Upper lobe of left lung (tissue), 6 donors: ENCODE measurements at regions not wholly inside any gene's neighbourhood (a gene's known extent, or its start where the extent isn't known, plus 50 kb on each side); places are given as distances from the start of the nearest gene placed in this dataset.

ENCODE experiments used
- ATAC-seq, 2 donors: fragments of 200-7000 bp; cut with Tn5 transposase; one replicate each; pipeline ENCODE4 v1.9.1; 2022; ENCODE audit warnings: mild to moderate bottlenecking in 2 of 2, moderate library complexity in 2 of 2; ENCODE audit not compliant: low FRiP score in 2 of 2
- DNase-seq, 2 donors: peaks; one replicate each; pipeline ENCODE4 v3.0.0-alpha.2; 2019 to 2020
- H3K27ac ChIP-seq, 4 donors: fragments of 200-600 bp; sonication (generic); one replicate each; pipeline ENCODE4 v1.5.1; 2016 to 2019
- H3K27me3 ChIP-seq, 4 donors: fragments of 200-600 bp; sonication (generic); one replicate each; pipeline ENCODE4 v1.5.1; 2017 to 2019
- H3K36me3 ChIP-seq, 4 donors: fragments of 200-600 bp; sonication (generic); one replicate each; pipeline ENCODE4 v1.5.1; 2016 to 2019
- H3K4me1 ChIP-seq, 4 donors: fragments of 200-600 bp; sonication (generic); one replicate each; pipeline ENCODE4 v1.5.1; 2018 to 2019
- H3K4me3 ChIP-seq, 4 donors: fragments of 200-600 bp; sonication (generic); one replicate each; pipeline ENCODE4 v1.5.1; 2017 to 2019; ENCODE audit warnings: mild to moderate bottlenecking in 2 of 4, moderate library complexity in 1 of 4
- H3K9me3 ChIP-seq, 4 donors: fragments of 200-600 bp; sonication (generic); one replicate each; pipeline ENCODE4 v1.5.1; 2018 to 2019
- EP300 ChIP-seq, 4 donors: sonication (generic); formaldehyde crosslinking; IDR thresholded peaks; one replicate each; pipeline ENCODE4 v1.5.1; 2017; ENCODE audit warnings: antibody characterized with exemption in 4 of 4, control low read depth in 2 of 4
- POLR2A ChIP-seq, 4 donors: fragments of 450-650 bp; IDR thresholded peaks; one replicate each; pipeline ENCODE4 v1.5.1; 2016 to 2017; ENCODE audit warnings: antibody characterized with exemption in 4 of 4, mild to moderate bottlenecking in 2 of 4
- POLR2AphosphoS5 ChIP-seq, 2 donors: sonication (generic); formaldehyde crosslinking; IDR thresholded peaks; one replicate each; pipeline ENCODE4 v1.5.1; 2017; ENCODE audit warnings: antibody characterized with exemption in 2 of 2
- WGBS, 2 donors: methylation state at CpG; one replicate each; pipeline ENCODE4 v1.1.5; 2017 to 2018; 5-methylcytosine and 5-hydroxymethylcytosine counted together
- TF ChIP-seq, protein P1 (sequence below), 6 experiments: fragments of 450-650 bp in 4 of 6; fragments of 200-600 bp in 2 of 6; sonication (generic) in 2 of 6; IDR thresholded peaks; one replicate each; pipeline ENCODE4 v1.5.1; 2016 to 2019; ENCODE audit warnings: antibody characterized with exemption in 6 of 6
- donor health status: DM: no; HTN: no; CAD: no; lungs with moderate emphysema.
- donor health status: DM: no; HTN: yes; CAD: no; lungs with severe emphysema.

DNA sequence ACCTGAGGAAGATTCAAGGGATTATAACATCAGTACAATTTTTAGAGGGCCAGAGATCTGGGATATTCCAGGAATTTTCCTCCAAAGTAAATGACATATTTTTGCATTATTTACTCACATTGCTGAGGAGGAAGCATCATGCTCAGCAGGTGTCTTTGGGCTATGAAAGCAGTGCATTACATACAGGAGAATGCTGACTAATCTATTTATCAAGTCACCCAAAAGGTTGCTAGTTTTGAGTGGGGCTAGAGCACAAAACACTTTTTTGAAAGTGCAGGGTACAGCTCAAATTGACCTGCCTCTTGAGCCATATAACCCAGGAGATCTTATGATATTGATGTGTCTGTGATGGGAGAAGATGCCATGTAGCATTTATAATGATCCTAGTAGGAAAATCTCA lies 603.1 kb downstream of the POM121L12 start:
- peaks cover 0 to 20% (median 0%) of the 10 kb centered on the region in 4 donors for H3K9me3 ChIP-seq
- no peaks in the 10 kb centered on the region for H3K27me3 ChIP-seq
- no peak overlapping the region for H3K27ac ChIP-seq
- TF ChIP-seq POLR2A (IDR thresholded peaks at IDR 0.05) (no peak), EP300 (IDR thresholded peaks at IDR 0.05) (no peak), POLR2AphosphoS5 (IDR thresholded peaks at IDR 0.05) (no peak)
- TF ChIP-seq, protein P1, sequence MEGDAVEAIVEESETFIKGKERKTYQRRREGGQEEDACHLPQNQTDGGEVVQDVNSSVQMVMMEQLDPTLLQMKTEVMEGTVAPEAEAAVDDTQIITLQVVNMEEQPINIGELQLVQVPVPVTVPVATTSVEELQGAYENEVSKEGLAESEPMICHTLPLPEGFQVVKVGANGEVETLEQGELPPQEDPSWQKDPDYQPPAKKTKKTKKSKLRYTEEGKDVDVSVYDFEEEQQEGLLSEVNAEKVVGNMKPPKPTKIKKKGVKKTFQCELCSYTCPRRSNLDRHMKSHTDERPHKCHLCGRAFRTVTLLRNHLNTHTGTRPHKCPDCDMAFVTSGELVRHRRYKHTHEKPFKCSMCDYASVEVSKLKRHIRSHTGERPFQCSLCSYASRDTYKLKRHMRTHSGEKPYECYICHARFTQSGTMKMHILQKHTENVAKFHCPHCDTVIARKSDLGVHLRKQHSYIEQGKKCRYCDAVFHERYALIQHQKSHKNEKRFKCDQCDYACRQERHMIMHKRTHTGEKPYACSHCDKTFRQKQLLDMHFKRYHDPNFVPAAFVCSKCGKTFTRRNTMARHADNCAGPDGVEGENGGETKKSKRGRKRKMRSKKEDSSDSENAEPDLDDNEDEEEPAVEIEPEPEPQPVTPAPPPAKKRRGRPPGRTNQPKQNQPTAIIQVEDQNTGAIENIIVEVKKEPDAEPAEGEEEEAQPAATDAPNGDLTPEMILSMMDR (IDR thresholded peaks at IDR 0.05), result no peak
- no peaks in the 10 kb centered on the region for H3K36me3 ChIP-seq
- H3K4me1 ChIP-seq, result no peaks in the 10 kb centered on the region
- no peak overlapping the region for H3K4me3 ChIP-seq
- ATAC-seq, result no peak
- DNase-seq, result no peak

DNA sequence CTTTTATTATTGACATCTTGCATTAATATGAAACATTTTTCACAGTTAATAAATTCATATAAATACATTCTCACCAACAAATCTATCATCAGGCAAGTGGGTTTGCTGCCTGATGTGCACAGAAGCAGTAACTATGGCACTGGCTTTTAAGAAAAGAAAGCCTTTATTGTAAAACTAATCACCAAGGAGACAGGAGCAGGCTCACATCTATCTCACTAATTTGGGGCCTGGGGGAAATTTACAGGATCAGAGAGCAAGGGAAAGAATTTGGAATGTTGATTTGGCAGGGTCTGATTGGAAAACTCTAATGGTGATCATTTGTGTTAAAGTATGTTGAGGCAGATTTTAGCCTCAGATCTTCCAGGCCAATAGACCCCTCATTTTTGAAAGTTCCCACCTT lies 605.7 kb downstream of the POM121L12 start:
- no peak overlapping the region for H3K27ac ChIP-seq
- ATAC-seq, result no peak
- TF ChIP-seq POLR2AphosphoS5 (IDR thresholded peaks at IDR 0.05) (no peak), EP300 (IDR thresholded peaks at IDR 0.05) (no peak), POLR2A (IDR thresholded peaks at IDR 0.05) (no peak)
- TF ChIP-seq, protein P1 (IDR thresholded peaks at IDR 0.05), result no peak
- DNase-seq, result no peak
- no peak overlapping the region for H3K4me3 ChIP-seq
- no peaks in the 10 kb centered on the region for H3K36me3 ChIP-seq
- no peaks in the 10 kb centered on the region for H3K4me1 ChIP-seq
- H3K27me3 ChIP-seq, result no peaks in the 10 kb centered on the region
- peaks cover 0 to 7% (median 0%) of the 10 kb centered on the region in 4 donors for H3K9me3 ChIP-seq

DNA sequence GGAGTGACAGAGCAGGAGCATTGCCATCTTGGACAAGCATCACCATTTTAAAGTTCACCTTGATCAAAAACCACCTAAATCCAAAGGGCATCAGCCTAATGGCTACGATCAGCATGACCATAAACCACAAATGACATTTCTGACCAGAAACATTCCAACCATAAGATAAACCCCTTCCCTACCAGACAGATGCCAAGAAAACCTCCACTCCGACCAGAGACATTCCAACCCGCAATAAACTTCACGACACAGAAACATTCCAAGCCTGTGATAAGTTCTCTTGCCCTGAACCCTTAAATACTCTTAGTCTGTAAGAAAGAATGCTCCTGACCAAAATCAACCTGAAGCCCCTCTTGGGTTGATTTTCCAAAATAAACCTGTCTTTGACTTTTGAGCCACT lies 606.9 kb downstream of the POM121L12 start:
- H3K9me3 ChIP-seq, result no peaks in the 10 kb centered on the region
- DNase-seq, result no peak
- 82 to 84% methylated on average over 4 of the region's 4 CpGs for WGBS, 2 donors
- H3K4me1 ChIP-seq, result no peaks in the 10 kb centered on the region
- no peaks in the 10 kb centered on the region for H3K36me3 ChIP-seq
- H3K27ac ChIP-seq, result no peak overlapping the region
- ATAC-seq, result no peak
- no peak overlapping the region for H3K4me3 ChIP-seq
- TF ChIP-seq, protein P1 (IDR thresholded peaks at IDR 0.05), result no peak
- no peak for TF ChIP-seq POLR2A (IDR thresholded peaks at IDR 0.05)
- TF ChIP-seq EP300 (IDR thresholded peaks at IDR 0.05), result no peak
- no peak for TF ChIP-seq POLR2AphosphoS5 (IDR thresholded peaks at IDR 0.05)
- no peaks in the 10 kb centered on the region for H3K27me3 ChIP-seq

GRCh38 chr7:53642866-53643265 lies 607.4 kb downstream of the POM121L12 start:
- Histone ChIP-seq H3K27ac (no peak overlapping the region), H3K9me3 (no peaks in the 10 kb centered on the region), H3K4me3 (no peak overlapping the region), H3K27me3 (no peaks in the 10 kb centered on the region), H3K36me3 (no peaks in the 10 kb centered on the region), H3K4me1 (no peaks in the 10 kb centered on the region)
- 62 to 72% methylated on average over 2 of the region's 2 CpGs for WGBS, 2 donors
- no peak for ATAC-seq
- DNase-seq, result no peak
- TF ChIP-seq POLR2AphosphoS5 (IDR thresholded peaks at IDR 0.05) (no peak), EP300 (IDR thresholded peaks at IDR 0.05) (no peak), POLR2A (IDR thresholded peaks at IDR 0.05) (no peak)
- TF ChIP-seq, protein P1 (IDR thresholded peaks at IDR 0.05), result no peak

GRCh38 chr7:53656881-53657280 lies 621.4 kb downstream of the POM121L12 start:
- TF ChIP-seq EP300 (IDR thresholded peaks at IDR 0.05), result no peak
- TF ChIP-seq POLR2AphosphoS5 (IDR thresholded peaks at IDR 0.05), result no peak
- no peak for TF ChIP-seq POLR2A (IDR thresholded peaks at IDR 0.05)
- TF ChIP-seq, protein P1 (IDR thresholded peaks at IDR 0.05), result no peak
- Histone ChIP-seq H3K9me3 (no peaks in the 10 kb centered on the region), H3K27me3 (no peaks in the 10 kb centered on the region), H3K4me1 (no peaks in the 10 kb centered on the region), H3K4me3 (no peak overlapping the region), H3K36me3 (no peaks in the 10 kb centered on the region), H3K27ac (no peak overlapping the region)
- WGBS, 2 donors, result 81 to 85% methylated on average over 1 of the region's 1 CpG
- DNase-seq (no peak), ATAC-seq (no peak)
